Thyroid gland (tissue), 4 donors: ENCODE measurements at regions not wholly inside any gene's neighbourhood (a gene's known extent, or its start where the extent isn't known, plus 50 kb on each side); places are given as distances from the start of the nearest gene placed in this dataset.

ENCODE experiments used
- DNase-seq, 2 donors: peaks; one replicate each; pipeline ENCODE4 v3.0.0-alpha.2; 2019
- H3K27ac ChIP-seq, 3 donors: fragments of 200-600 bp; sonication (generic); 1 replicate in 2 of 3; 2 replicates in 1 of 3; pipeline ENCODE4 v1.5.1; 2016 to 2019; ENCODE audit warnings: mild to moderate bottlenecking in 1 of 3, moderate library complexity in 1 of 3
- H3K27me3 ChIP-seq: fragments of 200-600 bp; sonication (generic); one replicate; pipeline ENCODE4 v1.5.1; 2019
- H3K36me3 ChIP-seq, 2 donors: fragments of 200-600 bp; sonication (generic); one replicate each; pipeline ENCODE4 v1.5.1; 2016 to 2019
- H3K4me1 ChIP-seq, 2 donors: fragments of 200-600 bp; sonication (generic); one replicate each; pipeline ENCODE4 v1.5.1; 2017 to 2019
- H3K4me3 ChIP-seq, 3 donors: fragments of 200-600 bp; sonication (generic); replicated peaks in 1 of 3; 1 replicate in 2 of 3; 2 replicates in 1 of 3; pipeline ENCODE4 v1.5.1; 2016; ENCODE audit warnings: mild to moderate bottlenecking in 1 of 3
- H3K9me3 ChIP-seq: fragments of 200-600 bp; sonication (generic); one replicate; pipeline ENCODE4 v1.5.1; 2017
- CTCF ChIP-seq, 6 experiments: fragments of 200-600 bp in 3 of 6; fragments of 450-650 bp in 3 of 6; sonication (generic) in 3 of 6; IDR thresholded peaks; one replicate each; pipeline ENCODE4 v1.5.1; 2016 to 2019; ENCODE audit warnings: antibody characterized with exemption in 6 of 6, mild to moderate bottlenecking in 2 of 6, inconsistent platforms in 1 of 6, moderate library complexity in 1 of 6
- POLR2A ChIP-seq, 2 donors: fragments of 450-650 bp; IDR thresholded peaks; one replicate each; pipeline ENCODE4 v1.6.1; 2017; ENCODE audit warnings: antibody characterized with exemption in 2 of 2, mild to moderate bottlenecking in 2 of 2, moderate library complexity in 1 of 2
- WGBS, 2 donors: methylation state at CpG; one replicate each; pipeline ENCODE4 v1.1.5; 2017; 5-methylcytosine and 5-hydroxymethylcytosine counted together
- intact Hi-C: fragments of 100-400 bp; cut with DNase I; formaldehyde crosslinking; loops from one replicate; pipeline ENCODE4 v1.15.1; 2023

- Histone ChIP-seq H3K27ac (no peak overlapping the region), H3K27me3 (no peaks in the 10 kb centered on the region), H3K36me3 (no peaks in the 10 kb centered on the region), H3K4me3 (no peak overlapping the region), H3K4me1 (no peaks in the 10 kb centered on the region), H3K9me3 (no peaks in the 10 kb centered on the region)
- no peak for TF ChIP-seq POLR2A (IDR thresholded peaks at IDR 0.05)
- TF ChIP-seq CTCF (IDR thresholded peaks at IDR 0.05), result no peak
- 96 to 97% methylated on average over 5 of the region's 5 CpGs for WGBS, 2 donors
- no peak for DNase-seq
- intact Hi-C loops, result no loop called here
Observed at GRCh38 chr18:24805156-24805555, 344.7 kb downstream of the HRH4 start.

- H3K36me3 ChIP-seq, result no peaks in the 10 kb centered on the region
- no peaks in the 10 kb centered on the region for H3K27me3 ChIP-seq
- intact Hi-C loops, result no loop called here
- no peaks in the 10 kb centered on the region for H3K9me3 ChIP-seq
- no peaks in the 10 kb centered on the region for H3K4me1 ChIP-seq
- WGBS, 2 donors, result 89 to 91% methylated on average over 7 of the region's 7 CpGs
- H3K4me3 ChIP-seq, result no peak overlapping the region
- H3K27ac ChIP-seq, result no peak overlapping the region
- TF ChIP-seq POLR2A (IDR thresholded peaks at IDR 0.05) (no peak), CTCF (IDR thresholded peaks at IDR 0.05) (no peak)
- no peak for DNase-seq
Observed at GRCh38 chr18:24809173-24809950, 348.9 kb downstream of the HRH4 start.

GRCh38 chr18:24810561-24811305, 350.3 kb downstream of the HRH4 start:
- Histone ChIP-seq H3K36me3 (no peaks in the 10 kb centered on the region), H3K9me3 (no peaks in the 10 kb centered on the region), H3K4me1 (no peaks in the 10 kb centered on the region), H3K27ac (no peak overlapping the region), H3K27me3 (no peaks in the 10 kb centered on the region), H3K4me3 (no peak overlapping the region)
- 85 to 88% methylated on average over 9 of the region's 9 CpGs for WGBS, 2 donors
- intact Hi-C loops, result no loop called here
- DNase-seq, result no peak
- TF ChIP-seq CTCF (IDR thresholded peaks at IDR 0.05) (no peak), POLR2A (IDR thresholded peaks at IDR 0.05) (no peak)

- 73 to 77% methylated on average over 11 of the region's 11 CpGs for WGBS, 2 donors
- H3K27me3 ChIP-seq, result no peaks in the 10 kb centered on the region
- H3K27ac ChIP-seq, result no peak overlapping the region
- no peak overlapping the region for H3K4me3 ChIP-seq
- no peaks in the 10 kb centered on the region for H3K36me3 ChIP-seq
- DNase-seq, result no peak
- no peaks in the 10 kb centered on the region for H3K9me3 ChIP-seq
- intact Hi-C loops, result no loop called here
- no peaks in the 10 kb centered on the region for H3K4me1 ChIP-seq
- TF ChIP-seq CTCF (IDR thresholded peaks at IDR 0.05) (no peak), POLR2A (IDR thresholded peaks at IDR 0.05) (no peak)
Observed at GRCh38 chr18:24811950-24812681, 351.7 kb downstream of the HRH4 start.
